CD4-positive, alpha-beta T cell treated with Interleukin-17A for 1 hour (primary cell): ENCODE measurements at regions not wholly inside any gene's neighbourhood (a gene's known extent, or its start where the extent isn't known, plus 50 kb on each side); places are given as distances from the start of the nearest gene placed in this dataset.
"Not testable (repeated sequence)": the region's sequence is repeated elsewhere in the genome, so short reads cannot be mapped to it uniquely, and the experiment has no call there.

ENCODE experiments used
- DNase-seq: peaks from one replicate; pipeline ENCODE4 v3.0.0-alpha.2; 2020

DNA sequence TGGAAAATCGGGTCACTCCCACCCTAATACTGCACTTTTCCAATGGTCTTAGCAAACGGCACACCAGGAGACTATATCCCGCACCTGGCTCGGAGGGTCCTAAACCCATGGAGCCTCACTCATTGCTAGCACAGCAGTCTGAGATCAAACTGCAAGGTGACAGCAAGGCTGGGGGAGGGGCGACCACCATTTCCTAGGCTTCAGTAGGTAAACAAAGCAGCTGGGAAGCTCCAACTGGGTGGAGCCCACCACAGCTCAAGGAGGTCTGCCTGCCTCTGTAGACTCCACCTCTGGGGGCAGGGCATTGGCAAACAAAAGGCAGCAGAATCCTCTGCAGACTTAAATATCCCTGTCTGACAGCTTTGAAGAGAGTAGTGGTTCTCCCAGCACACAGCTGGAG, 109.0 kb upstream of the DEFB108B start:
- DNase-seq, result not testable (repeated sequence)

DNA sequence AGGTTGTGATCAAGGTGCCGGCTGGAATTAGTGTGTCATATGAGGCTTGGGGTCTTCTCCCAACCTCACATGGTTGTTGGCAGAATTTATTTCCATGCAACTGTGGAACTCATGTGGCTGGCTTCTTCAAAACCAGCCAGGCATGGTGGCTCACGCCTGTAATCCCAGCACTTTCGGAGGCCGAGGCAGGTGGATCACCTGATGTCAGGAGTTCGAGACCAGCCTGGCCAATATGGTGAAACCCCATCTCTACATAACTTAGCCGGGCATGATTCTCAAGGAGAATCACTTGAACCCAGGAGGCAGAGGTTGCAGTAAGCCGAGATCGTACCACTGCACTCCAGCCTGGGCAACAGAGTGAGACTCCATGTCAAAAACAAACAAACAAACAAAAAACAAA, 102.3 kb upstream of the DEFB108B start:
- DNase-seq, result not testable (repeated sequence)

DNA sequence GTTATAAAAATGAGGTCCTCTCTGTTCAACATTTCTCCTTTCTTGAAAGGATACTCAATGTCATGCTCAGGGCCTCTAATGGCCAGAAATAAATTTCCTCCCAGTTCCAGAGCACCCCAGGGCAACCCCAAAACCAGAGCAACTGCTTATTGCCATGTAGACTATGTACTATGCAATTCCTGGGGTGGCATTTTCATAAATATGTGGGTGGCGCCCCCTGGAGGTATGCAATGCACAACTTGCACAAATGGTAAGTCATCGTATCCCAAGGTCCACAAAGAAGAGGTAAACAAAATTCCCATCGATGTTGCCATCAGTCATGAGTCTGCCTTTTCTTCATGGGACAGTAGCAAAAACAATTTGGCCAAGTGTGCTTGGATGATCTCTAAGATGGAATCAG, 98.6 kb upstream of the DEFB108B start:
- peak; percentile 37 for DNase-seq

DNA sequence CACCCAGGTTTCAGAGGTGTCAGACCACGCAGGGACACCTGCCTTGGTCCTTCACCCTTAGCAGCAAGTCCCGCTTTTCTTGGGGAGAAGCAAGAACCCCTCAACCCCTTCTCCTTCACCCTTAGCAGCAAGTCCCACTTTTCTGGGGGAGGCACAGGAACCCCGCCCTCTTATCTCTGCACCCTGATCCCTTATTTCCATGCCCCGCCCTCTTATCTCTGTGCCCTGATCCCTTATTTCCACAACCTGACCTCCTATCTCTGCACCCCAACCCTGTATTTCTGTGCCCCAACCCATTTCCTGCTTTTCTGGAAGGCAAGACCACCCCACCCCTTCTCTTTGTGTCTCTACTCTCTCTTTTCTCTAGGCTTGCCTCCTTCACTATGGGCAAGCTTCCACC, 94.7 kb upstream of the DEFB108B start:
- not testable (repeated sequence) for DNase-seq

DNA sequence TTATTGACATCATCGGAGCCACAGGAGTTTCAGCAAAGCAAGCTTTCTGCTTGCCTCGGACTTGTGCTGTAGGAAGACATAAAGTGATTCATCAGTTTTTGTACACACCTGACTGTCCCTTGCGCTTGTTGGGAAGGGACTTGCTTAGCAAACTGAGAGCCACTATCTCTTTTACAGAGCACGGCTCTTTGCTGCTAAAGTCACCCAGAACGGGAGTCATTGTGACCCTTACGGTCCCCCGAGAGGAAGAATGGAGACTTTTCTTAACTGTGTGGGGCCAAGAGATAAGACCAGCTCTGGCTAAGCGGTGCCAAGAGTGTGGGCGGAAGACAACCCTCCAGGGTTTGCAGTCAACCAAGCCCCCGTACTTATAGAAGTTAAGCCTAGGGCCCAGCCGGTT, 89.6 kb upstream of the DEFB108B start:
- not testable (repeated sequence) for DNase-seq

DNA sequence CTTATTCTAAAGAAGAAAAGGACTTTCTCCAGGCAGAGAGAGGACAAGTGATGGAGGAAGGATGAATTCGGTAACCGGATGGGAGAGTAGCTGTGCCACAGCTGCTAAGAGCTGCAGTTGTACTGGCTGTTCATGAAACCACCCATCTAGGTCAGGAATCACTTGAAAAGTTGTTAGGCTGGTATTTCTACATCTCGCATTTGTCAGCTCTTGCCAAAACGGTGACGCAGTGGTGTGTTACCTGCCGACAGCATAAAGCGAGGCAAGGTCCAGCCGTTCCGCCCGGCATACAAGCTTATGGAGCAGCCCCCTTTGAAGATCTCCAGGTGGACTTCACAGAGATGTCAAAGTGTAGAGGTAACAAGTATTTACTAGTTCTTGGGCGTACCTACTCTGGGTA, 87.3 kb upstream of the DEFB108B start:
- DNase-seq, result not testable (repeated sequence)

DNA sequence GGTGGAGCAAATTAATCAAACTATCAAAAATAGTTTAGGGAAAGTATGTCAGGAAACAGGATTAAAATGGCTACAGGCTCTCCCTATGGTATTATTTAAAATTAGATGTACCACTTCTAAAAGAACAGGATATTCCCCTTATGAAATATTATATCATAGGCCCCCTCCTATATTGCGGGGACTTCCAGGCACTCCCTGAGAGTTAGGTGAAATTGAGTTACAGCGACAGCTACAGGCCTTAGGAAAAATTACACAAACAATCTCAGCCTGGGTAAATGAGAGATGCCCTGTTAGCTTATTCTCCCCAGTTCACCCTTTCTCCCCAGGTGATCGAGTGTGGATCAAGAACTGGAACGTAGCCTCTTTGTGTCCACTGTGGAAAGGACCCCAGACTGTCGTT, 86.7 kb upstream of the DEFB108B start:
- DNase-seq, result not testable (repeated sequence)

DNA sequence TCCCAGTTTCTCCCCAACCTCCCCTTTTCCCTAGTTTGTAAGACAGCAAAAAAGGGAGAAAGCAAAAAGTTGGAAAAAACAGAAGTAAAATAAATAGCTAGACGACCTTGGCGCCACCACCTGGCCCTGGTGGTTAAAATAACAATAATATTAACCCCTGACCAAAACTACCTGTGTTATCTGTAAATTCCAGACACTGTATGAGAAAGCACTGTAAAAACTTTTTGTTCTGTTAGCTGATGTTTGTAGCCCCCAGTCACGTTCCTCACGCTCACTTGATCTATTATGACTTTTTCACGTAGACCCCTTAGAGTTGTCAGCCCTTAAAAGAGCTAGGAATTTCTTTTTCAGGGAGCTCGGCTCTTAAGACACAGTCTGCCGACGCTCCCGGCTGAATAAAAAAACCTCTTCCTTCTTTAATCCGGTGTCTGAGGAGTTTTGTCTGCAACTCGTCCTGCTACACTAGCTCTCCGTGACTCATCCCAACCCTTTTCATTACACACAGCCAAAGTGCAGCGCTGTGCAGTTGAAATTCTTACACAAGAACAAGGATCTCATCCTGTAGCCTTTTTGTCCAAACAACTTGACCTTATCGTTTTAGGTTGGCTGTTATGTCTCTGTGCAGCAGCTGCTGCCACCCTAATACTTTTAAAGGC, 83.9 kb upstream of the DEFB108B start:
- DNase-seq, result not testable (repeated sequence)

DNA sequence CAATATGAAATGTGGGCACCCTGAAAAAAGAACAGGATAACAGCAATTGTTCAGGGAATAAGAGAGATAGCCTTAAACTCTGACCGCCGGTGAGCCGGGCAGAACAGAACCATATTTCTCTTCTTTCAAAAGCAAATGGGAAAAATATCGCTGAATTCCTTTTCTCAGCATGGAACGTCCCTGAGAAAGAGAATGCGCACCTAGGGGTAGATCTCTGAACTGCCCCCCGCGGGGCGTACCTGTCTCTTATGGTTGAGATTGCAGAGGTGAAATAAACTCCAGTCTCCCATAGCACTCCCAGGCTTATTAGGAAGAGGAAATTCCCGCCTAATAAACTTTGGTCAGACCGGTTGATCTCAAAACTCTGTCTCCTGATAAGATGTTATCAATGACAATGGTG, 82.1 kb upstream of the DEFB108B start:
- not testable (repeated sequence) for DNase-seq

DNA sequence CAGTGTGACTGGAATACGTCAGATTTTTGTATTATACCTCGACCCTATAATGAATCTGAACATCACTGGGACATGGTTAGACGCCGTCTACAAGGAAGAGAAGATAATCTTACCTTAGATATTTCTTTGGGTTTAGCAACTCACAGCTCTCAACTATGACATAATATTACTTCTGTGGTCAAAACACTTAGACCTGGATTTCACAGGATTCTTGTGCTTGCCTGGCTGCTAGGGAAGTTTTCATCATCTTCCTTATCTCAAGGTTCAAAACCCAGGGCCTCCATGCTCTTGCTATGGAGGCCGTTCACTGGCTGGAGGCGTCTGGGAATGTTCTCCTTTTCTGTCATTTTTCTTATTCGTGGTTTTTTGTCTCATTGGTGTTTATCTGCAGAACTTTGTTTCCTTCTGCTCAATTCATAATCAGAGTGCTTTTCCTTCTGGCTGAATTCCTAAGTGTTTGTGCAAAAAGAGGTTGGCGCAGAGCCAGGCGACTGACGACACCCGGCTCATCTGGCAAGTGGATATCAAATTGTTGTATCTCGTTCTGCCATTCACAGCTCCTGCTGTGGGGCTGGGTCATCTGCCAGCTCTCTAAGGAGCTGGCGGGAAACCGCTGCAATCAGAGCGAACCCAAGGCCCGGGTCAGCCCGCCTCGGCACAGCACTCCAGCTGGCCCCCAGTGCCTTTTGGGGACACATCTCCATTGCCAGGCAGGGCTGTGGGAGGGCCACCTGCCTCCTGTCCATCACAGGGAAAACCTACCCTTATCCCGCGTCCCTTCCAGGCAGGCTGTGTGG, 68.1 kb upstream of the DEFB108B start:
- DNase-seq, result not testable (repeated sequence)

DNA sequence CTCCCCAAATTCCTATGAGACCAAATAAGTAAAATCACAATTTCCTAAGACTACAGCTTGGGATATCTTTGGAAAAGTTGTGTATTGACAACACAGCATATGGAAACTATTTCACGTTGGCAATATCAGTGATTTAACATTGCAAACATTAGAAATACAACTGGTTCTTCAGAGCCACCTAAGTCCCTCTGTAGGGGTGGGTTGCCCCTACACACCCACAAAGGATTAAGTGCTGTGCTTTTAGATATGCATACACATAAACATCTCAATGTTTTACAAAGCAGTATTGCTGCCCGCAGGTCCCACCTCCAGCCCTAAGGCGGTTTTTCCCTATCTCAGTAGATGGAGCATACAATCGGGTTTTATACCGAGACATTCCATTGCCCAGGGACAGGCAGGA, 66.0 kb upstream of the DEFB108B start:
- not testable (repeated sequence) for DNase-seq

DNA sequence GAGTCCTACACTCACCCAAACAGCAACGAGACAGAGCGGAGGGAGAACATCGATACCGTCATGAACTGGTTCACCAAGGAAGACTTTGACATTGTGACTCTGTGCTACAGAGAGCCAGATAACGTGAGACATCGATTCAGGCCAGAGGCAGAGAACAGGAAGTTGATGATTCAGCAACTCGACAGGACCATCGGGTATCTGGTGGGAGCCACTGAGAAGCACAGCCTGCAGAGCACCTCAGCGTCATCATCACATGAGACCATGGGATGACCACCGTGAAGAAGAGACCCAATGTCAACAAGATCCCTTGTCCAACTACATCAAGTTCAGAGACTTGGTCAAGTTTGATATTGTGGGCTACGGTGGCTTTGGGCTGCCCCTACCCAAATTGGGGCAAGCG, 60.8 kb upstream of the DEFB108B start:
- DNase-seq, result not testable (repeated sequence)

DNA sequence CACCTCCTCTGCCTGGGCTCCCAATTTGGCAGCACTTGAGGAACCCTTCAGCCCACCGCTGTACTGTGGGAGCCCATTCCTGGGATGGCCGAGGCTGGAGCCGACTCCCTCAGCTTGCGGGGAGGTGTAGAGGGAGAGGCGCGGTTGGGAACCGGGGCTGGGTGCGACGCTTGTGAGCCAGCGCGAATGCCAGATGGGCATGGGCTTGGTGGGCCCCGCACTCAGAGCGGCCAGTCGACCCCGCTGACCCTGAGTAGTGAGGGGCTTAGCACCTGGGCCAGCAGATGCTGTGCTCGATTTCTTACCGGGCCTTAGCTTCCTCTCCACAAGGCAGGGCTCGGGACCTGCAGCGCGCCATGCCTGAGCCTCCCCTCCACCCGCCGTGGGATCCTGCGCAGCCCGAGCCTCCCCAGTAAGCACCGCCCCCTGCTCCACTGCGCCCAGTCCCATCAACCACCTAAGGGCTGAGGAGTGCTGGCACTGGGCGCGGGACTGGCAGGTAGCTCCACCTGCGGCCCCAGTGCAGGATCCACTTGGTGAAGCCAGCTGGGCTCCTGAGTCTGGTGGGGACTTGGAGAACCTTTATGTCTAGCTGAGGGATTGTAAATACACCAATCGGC, 58.3 kb upstream of the DEFB108B start:
- no peak for DNase-seq

DNA sequence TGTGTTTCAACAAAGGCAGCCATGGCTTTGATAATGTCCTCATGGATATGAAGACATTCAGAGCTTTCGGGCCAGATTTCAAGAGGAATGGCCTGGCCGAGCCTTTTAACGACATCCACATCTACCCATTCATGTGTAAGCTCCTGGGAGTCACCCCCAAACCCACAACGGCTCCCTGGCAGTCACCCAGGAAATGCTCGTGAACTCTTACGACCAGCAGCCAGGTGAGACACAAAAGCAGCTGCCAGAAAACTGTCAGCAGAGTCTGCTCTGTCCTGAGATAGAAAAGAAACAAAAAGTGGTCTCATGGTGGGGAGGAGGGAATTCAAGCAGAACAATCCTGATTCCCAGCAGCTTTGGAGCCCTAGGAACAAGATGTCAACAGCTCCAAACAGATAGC, 52.9 kb upstream of the DEFB108B start:
- not testable (repeated sequence) for DNase-seq

DNA sequence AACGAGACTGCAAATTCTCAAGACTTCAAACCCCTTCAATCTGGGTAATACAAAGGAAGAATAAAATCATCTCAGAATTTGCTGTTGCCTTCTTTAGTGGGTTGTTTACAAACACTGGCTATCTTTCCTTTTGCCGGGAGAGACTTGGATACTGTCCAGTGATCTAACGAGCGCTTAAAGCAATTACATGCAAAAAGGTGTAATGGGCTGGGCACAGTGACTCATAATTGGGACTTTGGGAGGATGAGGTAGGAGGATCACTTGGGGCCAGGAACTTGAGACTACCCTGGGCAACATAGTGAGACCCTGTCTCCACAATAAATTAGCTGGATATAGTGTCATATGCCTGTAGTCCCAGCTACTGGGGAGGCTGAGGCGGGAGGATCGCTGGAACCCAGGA, 52.2 kb upstream of the DEFB108B start:
- not testable (repeated sequence) for DNase-seq

DNA sequence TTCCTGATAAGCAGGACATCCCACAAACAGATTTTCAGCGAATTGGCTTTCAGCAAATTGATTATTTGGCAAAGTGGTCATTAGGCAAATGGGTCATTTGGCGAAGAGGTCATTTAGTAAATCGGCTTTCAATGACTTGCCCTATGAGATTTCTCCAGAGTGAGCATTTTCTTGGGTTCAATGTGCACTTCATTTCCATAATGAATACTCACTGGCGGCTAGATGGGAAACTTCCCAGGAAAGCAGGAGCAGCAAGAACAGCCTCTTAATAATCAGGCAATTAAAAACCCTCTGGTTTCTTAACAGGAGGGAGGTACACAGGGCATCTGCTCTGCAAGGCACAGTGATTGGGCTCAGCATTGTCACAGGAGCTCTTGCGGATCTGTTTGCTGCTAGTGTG, 51.5 kb upstream of the DEFB108B start:
- DNase-seq, result not testable (repeated sequence)

DNA sequence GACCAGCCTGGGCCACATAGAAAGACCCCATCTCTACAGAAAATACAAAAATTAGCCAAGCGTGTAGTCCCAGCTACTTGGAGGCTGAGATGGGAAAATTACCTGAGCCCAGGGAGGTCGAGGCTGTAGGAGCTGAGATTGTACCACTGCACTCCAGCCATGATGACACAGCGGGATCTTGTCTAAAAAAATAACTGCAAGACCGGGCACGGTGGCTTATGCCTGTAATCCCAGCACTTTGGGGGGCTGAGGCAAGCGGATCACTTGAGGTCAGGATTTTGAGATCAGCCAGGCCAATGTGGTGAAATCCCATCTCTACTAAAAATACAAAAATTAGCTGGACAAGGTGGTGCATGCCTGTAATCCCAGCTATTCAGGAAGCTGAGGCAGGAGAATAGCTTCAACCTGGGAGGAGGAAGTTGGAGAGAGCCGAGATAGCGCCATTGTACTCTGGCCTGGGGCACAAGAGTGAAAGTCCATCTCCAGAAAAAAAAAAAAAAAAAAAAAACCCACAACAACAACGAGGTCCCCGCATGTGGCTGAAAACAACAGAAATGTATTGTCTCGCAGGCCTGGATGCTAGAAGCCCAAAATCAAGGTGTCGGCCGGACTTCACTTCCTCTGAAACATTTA, 50.7 kb upstream of the DEFB108B start:
- not testable (repeated sequence) for DNase-seq

DNA sequence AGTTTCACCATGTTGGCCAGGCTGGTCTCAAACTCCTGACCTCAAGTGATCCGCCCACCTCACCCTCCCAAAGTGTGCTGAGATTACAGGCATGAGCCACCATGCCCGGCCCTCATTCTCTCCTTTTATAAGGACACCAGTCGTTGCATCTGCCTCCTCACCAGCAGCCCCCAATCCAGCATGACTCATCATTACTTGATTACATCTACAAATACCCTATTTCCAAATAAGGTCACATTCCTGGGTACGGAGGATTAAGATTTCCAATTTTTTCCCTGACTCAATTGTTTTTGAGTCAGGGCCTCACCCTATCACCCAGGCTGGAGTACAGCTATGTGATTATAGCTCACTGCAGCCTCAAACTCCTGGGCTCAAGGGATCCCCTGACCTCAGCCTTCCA, 49.8 kb upstream of the DEFB108B start:
- not testable (repeated sequence) for DNase-seq
